Activated CD4-positive, alpha-beta T cell treated with anti-CD3 and anti-CD28 coated beads for 24 hours (primary cell): ENCODE measurements at regions not wholly inside any gene's neighbourhood (a gene's known extent, or its start where the extent isn't known, plus 50 kb on each side); places are given as distances from the start of the nearest gene placed in this dataset.

ENCODE experiments used
- DNase-seq, 2 donors: peaks; one replicate each; pipeline ENCODE4 v3.0.0-alpha.2; 2020; ENCODE audit warnings: low read depth in 2 of 2

DNA sequence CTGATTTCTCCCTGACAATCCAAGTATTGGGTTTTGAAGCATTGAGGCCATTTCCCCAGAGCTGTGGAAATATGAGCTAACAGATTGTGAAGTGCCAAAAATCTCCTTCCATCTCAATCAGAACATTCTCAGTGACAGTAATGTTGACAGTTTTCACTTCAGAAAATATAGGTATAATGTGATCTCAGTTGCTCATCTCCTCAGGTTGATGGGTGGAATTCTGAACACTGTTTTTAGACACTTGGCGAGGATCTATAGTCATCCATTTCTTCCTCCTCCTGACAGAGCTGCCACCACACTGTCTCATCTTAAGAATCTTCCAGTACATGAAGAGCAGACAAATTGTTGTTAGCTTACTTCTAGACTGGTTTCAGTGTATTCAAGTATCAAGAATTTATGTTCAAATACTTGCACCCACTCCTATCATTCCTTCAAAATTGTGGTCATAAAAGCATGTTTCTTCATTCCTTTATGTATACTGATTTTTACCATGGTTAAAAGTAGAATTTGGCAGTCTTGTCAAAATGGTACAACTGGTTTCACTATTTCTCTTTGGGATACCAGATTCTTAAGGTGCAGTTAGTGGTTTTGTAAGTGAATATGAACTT, 199.7 kb upstream of the TLE4 start:
- DNase-seq, result no peak

DNA sequence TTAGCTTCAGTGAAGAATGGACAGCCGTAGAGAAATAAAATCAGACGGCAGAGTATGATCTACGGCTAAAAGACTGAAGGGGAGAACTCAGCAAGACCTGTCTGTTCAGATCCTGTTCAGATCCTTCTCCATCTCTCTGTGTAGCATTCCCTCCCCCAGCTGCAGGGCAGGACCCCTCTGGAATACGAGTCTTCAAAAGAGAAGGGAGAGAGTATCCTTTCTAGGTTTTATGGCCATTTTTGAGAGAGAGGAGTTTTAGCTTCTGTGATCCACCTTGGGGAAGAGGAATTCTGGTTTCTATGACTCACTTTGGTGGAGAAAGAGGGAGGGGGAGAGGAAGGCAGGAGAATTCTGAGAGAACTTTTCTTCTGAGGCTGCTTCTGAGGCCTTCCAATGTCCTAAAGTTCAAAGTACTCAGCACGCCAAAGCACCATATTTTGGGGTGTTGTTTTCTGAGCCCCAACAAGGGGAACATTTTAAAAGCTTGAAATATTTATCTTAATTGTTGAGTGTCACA, 194.4 kb upstream of the TLE4 start:
- no peak for DNase-seq

DNA sequence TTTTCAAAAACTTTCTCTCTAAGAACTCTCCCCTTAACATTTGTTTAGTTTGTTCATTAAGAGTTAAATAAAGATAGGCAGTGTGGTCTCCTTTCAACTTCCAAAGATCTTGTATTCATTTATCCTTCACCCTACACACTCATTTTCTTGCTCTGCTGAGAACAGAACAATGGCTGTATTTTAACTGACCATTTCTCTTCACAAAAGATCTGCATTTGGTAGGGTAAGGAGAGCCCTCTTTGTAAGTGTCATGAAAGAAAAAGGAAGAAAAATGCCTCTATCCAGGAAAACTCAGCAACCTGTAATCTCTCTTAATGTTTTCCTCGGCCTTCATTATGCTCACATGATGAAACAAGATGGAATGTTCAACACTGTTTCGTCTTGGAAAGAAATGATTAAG, 193.7 kb upstream of the TLE4 start:
- DNase-seq, result no peak

DNA sequence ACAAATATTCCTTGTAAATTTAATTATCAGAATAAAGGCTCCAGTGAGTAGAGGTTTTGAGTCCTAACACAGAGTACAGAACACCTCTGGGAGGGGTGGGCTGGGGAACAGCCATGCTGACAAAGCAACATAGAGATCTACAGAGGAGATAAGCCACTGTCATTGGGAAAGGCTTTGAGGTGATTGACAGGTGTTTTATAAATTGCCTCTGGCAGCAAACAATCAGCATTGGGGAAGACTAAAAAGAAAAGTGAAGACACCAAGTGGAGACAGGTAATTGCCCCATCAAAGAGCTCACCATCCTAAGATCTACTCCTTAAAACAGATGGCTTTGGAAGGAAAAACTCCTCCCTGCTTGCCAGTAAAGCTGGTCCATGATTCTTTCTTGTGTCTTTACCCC, 189.7 kb upstream of the TLE4 start:
- DNase-seq, result no peak

DNA sequence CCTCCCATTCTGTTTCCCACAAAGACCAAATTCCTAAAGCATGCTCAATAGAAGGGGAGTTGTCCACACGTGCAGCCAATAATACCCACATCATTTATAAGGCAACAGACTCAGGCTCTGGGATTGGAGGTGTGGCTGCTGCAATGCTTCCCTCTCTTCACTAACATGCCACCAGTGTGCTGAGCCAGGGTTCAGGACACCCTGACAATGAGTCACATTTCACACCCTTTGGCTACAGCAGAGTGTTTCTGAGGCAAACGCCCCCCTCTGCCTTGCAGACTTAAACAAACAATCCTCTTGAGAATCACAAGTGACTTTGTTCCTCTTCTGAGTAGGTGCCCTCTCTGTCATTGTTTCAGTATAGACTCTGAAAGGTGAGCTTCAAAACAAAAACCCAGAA, 189.3 kb upstream of the TLE4 start:
- DNase-seq, result no peak

DNA sequence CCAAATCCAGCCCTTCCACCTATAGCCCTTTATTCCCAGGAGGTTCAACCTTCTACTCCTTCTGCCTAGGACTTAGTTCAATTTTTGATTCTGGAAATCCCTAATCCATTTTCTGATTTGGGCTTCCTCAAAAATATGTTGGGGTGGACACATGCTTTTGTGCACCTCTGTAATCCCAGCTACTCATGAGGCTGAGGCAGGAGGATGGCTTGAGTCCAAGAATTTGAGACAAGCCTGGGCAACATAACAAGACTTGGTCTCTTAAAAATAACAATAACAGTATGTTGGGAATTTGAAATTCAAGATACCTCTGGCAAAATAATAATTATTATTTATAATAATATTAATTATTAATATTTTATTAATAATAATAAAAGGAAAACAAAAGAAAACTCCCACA, 188.7 kb upstream of the TLE4 start:
- no peak for DNase-seq

DNA sequence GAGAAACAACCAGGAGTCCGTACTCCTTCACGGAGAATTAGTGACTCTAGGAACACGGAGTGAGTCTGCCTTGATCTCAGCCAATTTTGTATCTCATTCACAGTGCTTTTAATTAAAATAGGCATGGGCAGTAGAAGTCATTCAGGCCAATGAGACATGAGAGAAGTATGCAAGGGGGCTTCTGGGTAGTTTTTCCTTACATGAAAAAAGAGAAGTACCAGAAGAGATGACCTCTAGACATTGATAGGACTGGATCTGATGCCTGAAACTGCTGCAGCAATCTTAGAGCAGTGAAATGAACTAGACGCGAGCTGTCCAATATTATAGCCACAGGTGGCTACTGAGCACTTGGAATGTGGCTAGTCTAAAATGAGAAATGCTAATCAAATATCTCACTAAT, 187.7 kb upstream of the TLE4 start:
- DNase-seq, result no peak

DNA sequence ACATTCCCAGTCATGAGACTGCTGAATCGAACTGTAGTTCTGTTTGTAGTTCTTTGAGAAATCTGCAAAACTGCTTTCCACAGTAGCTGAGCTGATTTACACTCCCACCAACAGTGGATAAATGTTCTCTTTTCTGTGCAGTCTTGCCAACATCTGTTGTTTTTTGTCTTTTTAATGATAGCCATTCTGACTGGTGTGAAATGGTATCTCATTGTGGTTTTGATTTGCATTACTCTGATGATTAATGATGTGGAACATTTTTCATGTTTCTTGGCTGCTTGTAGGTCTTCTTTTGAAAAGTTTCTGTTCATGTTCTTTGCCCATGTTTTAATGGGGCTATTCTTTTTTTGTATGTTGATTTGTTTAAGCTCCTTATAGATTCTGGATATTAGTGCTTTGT, 187.3 kb upstream of the TLE4 start:
- no peak for DNase-seq

DNA sequence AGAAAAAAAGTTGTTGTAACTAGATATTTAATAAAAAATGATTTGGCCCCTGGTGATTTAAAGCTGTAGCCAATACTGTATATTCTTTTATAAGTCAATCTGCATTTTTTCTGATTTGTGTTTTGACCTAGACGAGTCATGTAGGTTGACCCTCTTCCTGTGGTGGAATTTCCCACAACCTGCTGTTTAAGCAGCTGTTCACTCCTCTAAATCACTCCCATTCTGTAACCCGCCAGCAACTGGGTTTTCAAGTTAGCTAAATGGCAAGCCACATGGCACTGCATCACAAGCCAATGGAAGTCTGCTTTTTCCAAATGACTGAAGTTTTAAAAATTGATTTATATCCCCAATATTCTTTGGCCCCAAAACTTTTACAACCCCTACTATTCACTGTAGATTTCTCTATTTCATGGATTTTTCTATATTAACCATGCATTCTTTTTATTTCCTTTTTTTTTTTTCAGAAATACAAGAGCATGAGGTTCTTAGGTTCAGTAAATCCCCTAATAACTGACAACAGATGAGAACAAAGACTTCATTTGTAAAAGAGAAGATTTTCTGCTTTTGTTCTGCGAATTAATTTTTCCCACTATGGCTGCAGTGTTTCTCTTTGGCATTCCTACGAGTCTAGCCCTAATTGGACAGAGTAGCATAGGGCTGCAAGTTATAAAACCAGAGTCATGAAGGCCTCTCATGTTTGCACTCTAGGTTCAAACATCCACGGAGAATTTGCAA, 184.5 kb upstream of the TLE4 start:
- no peak for DNase-seq

DNA sequence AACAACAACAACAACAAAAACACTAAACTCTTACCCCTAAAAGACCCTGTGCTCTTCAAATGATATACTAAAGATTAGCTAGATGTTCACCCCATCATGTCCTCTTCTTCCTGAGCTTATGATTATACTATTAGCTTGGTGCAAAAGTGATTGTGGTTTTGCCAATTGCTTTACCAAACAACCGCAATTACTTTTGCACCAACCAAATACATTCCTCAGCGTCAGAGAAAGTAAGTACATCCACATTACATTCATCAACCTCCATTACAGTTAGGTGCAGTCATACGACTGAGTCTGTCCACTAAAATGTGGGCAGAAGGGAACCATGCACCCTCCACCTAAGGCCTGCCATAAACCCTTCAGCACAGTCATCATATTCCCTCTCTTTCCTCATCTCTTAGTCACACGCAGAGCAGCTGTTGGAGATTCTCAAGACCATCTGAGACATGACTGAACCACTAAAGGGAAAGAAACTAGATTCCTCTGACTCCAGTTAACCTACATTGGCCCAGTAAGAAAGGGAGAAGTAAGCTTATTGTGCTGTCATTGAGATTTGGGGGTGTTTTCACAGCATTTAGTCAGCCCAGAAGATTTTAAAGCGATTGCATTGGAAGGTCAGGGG, 181.6 kb upstream of the TLE4 start:
- no peak for DNase-seq

DNA sequence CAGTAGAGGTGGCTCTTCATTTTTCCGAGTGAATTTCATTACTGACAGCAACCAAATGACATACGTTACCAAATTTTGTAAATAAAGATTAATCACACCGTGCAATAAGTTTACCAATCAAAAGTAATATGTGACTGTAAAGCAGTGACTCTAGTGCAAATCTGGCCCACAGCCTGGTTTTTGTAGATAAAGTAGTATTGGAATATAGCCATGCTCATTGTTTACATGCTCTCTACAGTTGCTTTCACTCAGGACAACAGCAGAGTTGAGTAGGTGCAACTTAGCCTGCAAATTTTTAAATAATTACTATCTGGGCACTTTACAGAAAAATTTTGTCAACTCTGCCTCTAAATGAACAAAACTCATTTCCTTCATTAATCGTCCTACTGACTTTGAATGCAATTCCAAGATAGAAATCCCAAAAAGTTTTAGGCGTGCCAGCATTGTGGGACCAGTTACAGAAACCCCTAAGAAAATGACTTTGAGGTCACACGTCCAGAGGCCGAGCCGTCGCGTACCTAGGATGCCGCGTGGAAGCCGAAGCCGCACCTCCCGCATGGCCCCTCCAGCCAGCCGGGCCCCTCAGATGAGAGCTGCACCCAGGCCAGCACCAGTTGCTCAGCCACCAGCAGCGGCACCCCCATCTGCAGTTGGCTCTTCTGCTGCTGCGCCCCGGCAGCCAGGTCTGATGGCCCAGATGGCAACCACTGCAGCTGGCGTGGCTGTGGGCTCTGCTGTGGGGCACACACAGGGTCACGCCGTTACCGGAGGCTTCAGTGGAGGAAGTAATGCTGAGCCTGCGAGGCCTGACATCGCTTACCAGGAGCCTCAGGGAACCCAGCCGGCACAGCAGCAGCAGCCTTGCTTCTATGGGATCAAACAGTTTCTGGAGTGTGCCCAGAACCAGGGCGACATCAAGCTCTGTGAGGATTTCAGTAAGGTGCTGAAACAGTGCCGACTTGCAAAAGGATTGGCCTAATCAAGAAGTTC, 180.7 kb upstream of the TLE4 start:
- DNase-seq, result no peak

DNA sequence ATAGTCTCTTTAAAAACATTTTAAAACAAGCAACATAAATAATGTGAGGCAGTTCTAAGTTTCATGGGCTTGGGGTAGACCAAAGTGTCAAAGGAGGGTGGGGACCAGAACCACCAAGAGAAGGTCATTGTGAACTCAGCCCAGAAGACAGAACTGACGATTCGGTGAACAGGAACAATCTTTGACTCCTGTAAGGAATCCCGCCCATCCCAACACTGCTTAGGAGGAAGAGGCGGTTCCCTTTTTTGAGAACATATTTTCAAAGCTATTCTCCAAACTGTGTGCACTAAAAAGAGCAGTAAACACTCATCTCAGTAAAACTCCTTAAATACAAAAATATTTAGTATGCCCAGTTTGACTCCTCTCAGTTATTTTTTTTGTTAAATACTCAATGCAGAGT, 176.5 kb upstream of the TLE4 start:
- no peak for DNase-seq

DNA sequence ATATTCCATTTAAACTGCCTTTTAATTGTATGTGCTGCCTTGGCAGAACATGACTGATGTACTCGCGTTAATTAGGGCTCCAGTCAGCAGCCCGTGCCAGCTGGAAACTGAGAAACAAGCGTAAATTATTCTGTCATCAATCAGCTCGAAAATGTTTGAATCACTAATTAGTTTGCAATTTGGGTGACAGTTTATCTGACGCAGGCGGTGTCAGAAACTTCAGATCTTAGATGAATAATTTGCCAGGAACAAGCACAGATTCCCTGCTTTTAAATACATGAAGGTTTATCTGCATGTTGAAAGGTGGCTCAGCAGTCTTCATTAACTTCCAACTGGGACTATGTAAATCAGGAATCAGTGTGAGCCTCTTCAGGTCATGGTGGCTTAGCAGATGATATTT, 176.0 kb upstream of the TLE4 start:
- DNase-seq, result no peak

DNA sequence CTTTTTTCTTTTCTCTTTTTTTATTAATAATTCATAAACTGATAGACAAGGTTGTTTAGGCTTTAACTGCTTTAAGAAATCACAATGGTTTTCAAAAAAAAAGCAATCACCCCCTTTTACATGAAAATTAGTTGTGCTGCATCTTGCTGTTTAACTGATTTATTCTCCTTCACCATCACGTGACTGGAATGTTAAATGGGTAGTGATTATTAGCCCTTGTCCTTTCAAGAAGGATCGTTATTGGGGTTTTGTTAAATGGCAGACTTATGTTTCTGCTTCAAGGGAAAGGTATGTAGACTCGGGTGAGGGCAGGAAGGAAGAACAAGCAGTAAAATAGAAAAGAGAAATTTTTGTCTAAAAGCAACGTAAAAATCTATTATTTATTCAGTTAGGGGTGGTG, 175.6 kb upstream of the TLE4 start:
- DNase-seq, result no peak

DNA sequence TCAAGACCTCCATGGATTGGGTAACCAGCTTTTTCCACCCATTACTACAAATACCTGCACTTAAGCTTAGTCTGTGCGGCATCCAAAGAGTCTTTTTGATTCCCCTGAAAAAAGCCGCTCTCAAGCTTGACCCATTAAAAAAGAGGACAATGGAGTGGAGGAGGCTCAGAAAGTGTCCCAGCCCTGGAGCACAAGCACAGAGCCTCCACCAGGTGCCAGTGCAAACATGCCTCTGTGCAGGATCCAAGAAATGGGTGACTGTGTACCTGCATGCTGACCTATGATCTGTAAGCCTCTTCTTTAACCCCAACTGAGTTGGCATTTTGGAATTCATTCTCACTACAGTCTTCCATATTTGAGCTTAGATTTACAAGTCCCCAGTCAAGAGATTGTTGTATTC, 168.3 kb upstream of the TLE4 start:
- no peak for DNase-seq

DNA sequence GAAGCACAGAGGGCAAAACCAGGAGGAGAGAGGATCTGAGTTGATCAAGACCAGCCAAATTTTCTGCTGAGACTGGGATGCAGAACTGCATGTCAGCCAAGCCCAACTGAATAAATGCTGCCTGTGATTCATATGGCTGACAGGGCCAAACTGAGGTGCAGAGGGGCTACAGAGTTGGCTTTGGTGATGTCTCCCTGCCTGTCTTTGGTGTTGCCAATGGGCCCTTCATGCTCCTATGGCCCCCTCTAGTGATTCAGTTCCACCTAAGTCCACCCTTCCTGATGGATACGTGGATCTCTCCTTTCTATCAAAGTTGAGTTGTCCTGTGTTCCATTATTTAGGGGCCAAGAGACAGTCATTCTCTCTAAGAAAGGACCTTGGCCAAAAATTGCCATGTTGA, 163.6 kb upstream of the TLE4 start:
- no peak for DNase-seq

DNA sequence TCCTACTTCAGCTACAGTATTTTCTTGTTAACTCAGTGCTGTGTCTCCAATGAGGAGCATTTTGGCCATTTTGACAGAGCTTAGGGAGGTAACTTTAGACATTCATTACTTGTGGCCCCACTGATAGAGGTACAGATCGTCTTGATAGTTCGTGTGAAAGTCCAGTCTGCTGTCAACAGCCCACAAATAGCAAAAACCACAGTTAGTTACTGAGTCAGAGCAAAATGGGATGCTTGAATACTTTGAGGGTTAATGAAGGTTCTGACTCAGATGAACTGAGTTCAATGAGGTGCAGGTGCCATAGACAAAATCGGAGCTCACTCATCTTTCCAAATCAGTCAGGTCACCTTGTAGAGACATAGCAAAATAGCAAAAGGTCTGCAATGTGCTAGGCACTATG, 163.1 kb upstream of the TLE4 start:
- no peak for DNase-seq

DNA sequence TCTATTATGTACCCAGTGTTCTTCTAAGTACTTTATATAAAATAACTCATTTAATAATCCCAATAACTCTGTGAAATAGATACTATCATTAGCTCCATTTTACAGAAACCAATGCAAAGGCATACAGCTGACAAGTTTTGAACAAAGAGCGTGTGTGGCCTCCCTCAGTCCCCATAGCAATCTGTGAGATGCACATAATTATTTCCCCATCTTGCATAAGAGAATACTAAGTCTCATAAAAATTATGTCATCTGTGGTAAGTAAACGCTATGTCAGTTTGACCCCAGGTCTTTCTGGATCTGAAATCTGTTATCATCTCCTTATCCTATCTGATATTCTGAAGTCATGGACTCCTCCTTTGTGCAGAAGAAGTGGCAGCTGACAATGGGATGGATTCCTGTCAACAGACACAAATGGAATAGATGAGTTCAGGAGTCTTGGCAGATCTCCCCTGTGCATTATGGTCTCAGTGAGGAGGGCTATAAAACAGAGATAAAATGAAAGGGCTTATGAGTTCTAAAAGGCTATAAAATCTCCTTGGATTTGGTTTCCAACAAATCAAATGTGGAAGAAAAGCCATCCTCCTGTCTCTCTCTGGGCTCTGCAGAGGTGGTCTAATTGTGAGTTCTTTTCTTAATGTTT, 162.5 kb upstream of the TLE4 start:
- DNase-seq, result no peak

DNA sequence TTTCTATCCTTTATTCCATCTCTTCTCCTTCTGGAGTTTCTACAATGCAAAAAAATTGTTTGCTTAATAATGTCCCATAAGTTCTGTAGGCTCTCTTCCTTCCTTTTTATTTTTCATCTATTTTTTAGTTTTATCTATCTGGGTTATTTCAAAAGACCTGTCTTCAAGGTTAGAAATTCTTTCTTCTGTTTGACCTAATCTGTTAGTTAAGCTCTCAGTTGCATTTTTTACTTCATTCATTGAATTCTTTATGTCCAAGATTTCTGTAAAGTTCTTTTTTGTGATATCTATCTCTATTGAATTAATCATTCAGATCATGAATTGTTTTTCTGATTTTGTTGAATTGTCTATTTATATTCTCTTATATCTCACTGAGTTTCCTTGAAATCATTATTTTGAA, 145.9 kb upstream of the TLE4 start:
- no peak for DNase-seq

DNA sequence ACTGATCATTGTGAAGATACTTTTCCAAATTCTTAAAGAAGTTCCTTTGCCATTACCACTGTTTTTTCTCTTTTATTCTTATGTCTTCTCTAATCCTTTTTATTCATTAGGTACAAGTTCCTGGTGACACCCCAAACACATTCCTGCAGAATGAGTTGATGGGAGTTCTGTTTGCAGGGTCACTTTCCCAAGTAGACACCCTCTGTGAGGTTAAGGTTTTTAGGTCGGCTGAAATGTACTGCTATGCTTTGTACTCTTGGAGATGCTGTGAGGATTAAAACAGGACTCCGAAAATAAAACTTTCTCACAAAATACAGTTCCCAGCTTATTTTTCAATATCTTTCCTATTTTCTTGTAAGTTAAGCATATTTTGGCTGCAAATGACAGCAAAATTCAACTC, 143.3 kb upstream of the TLE4 start:
- no peak for DNase-seq

DNA sequence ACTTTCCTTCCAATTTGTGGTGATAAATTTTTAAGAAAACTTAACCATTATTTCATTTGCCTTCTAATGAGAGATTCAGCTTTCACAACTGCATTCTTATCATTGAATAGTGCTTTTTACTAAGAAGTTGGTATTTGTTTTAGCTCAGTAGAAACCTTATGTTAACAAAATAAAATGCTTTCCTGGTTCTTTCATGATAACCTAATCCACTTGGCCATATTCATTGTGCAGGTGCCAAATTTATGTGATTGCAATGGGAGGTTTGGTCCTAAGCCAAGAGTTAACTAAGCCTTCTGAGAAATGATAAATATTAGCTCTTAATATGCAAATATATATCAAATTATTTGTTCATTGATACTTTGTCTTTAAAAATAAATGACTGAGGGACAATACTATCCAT, 141.1 kb upstream of the TLE4 start:
- DNase-seq, result no peak
